Activated CD8-positive, alpha-beta memory T cell treated with anti-CD3 and anti-CD28 coated beads for 1 hour (primary cell): ENCODE measurements at regions not wholly inside any gene's neighbourhood (a gene's known extent, or its start where the extent isn't known, plus 50 kb on each side); places are given as distances from the start of the nearest gene placed in this dataset.
A peak's percentile ranks its signal among the peaks of the same experiment; 100 is the strongest.

Source experiments
- DNase-seq, 2 donors: peaks; one replicate each; pipeline ENCODE4 v3.0.0-alpha.2; 2020; ENCODE audit warnings: low read depth in 1 of 2; ENCODE audit errors: extremely low read depth in 1 of 2

DNA sequence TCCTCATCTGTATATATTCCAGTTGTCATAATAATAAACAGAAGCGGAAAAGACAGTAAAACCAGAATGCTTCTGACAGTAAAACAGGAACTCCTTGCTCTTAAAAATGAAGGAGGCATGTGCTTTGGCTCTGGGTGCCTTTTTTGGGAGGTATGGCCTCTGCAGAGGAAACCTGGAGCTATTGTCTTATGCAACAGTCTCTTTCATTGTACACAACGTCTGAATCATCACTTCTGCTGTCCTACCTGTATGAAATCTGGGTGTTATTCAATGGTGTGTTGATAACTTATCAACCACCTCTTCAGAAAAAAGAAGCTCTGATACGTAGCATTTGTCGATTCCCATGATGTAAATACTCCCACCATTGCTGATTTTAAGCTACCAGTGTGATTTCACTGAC, 64.8 kb downstream of the CDCA7 start:
- DNase-seq = no peak

DNA sequence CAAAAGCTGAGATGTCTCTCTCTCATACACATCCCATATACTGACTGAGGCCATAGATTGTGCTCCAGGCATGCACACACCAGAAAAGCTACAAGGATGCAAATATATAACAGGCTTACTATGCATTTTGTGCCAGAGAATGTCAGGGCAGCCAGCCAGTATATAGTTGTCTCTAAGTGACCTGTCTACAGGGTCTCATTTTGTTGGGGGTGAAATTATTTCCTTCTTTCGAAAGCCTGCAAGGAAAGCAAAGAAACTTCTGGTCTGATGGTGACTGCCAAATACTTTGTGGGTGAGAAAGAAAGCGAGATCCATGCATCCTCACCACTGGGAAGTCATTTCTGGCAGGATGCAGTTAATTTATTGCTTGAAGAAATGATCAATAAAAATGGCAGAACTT, 70.2 kb downstream of the CDCA7 start:
- no peak for DNase-seq

DNA sequence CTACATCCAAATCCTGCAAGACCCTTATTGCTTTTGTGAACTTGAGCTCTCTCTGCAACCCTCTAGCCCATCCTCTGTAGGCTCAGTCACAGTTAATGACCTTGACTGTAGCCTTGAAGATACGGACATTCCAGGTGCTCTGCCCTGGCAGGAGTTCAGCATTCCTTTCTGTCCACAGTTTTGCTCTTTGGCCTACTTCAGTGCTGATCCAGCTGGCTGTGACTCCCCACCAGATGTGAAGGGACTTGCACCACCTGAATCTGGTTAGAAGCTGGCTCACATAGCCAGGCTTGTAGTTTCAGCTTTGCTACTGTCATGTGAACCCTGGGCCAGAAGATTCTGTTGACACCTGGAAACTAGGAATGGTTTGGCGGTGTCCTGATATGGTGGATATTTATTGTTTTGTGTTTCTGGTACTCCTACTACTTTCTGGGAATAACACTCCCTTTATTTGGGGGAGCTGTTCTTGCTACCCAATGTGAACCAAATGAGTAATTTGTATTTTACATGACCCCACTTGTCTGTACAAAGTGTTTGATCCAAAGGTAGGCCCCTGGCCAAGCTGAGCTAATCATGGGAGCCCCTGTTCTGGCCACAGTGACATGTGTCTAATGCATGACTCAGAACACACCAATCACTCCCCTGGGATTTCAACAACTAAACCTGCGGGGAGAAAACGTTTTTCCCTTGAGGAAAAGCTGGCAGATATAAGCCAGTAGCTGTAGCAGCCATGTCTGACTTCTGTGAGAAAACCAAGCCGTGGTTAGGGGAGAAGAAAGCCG, 73.4 kb downstream of the CDCA7 start:
- DNase-seq = no peak

DNA sequence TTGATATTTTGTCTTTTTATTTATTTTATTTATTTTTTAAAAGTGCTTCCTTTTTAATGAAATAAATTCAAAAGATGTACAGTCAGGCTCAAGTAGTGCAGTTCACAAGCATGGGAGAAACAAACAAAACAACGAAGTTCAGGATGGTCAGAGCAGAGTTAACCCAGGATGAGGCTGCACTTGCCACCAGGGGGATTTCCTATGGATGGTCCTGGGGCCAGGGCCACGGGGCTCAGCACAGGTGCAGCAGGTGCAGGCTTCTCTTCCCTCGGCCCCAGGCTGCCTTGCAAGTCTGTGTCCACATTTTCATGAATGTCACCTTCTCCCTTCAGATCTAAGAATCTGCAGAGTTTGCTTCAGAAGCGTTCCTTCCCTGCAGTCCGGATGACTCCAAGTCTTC, 76.5 kb downstream of the CDCA7 start:
- no peak for DNase-seq

DNA sequence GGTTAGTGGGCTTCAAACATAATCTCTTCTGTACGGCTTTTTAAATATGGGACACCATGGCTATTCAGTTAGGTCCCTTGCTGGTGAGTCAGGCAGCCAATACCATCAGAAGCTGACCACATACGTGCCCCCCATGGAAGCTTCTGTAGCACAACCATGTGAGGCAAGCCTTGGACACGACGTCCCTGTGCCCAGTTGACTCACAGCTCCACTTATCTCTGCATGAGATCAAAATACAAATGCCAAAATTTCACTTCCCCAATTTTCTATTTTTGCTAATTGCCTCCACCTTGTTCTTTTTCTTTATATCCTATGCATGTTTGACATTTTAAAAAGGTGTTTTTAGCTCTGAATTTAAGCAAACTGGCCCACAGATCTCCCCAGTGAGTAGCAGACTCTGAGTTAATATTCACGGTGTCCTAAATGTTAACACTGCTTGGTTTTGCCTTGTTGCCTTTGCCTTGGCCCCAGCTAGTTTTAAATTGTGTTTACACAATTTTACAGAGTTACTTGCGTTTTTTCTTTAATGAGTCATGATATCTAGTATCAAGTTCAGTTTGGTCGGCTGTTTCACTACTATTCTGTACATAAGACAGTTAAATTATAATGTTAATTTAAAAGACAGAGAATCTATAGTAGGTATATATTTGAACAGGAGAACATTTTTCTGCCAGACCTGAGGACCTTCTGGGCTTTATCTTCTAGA, 77.5 kb downstream of the CDCA7 start:
- no peak for DNase-seq

DNA sequence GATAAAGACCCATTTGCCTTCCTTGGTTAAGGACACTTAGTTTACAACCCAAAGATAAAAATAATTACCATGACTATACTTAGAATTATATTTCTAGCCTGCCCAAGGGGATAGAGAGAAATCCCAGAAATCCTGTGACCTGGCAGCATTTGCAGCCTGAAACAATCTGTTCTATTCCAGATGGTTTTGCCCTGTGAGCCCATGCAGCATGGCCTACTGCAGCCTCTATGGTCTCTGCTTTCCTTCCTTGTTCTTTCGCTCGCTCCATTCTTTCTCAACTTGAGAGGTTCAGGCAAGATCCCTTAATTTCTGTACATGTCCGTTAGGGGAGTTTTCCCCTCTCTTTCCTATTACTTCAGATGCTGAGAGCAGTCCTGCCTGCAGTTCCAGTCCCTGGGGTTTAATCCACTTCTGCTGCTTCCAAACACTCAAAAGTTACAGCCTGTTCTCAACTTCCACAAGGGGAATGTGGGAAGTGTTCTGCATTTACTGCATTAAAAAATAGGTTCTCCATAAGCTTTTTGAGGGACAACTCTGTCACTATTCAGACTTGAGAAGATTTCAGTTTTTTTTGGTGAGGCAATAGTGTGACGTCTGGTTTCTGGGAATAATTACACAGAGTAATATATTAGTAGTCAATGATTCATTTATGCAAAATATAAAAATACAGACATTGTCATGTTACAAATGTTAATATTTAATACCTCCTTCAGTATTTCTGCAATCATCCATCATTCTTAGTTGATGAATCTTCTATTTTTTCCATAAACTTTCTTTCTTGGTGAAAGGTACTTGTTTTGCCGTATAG, 80.3 kb downstream of the CDCA7 start:
- no peak for DNase-seq

DNA sequence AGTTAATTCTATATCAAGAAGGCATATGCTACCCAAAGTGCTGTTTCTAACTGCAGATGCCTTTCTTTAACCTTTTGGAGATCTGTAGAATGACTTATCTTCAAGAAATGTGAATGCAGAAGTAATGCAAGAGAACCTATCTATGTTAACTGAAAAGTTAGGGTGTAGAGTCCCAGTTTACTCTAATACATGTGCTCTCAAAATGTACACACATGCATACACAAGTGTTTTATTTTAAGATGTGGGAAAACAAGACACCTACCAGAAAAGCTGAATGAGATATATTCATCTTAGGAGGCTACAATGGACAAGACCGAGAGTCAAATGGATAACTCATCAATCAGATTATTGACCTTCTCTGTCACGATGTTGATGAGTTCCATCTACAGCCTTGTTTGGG, 80.9 kb downstream of the CDCA7 start:
- DNase-seq = no peak

DNA sequence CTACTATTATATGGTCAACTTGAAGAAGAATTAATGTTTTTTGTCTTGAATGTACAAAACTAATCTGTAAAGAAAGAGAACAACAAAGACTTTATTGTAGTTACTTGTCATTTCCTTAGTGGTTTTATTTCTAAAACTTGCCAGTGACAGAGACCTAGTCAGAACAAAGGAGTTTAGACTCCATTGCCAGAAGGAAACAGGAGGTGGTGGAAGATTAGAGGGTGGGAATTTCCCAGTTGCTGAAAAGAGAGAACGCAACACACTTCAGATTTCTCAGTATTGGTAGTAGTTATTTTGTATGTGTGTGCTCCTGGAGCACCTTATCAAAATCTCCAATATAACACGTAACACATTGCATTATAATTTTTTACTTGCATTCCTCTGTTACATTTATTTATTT, 81.4 kb downstream of the CDCA7 start:
- no peak for DNase-seq

DNA sequence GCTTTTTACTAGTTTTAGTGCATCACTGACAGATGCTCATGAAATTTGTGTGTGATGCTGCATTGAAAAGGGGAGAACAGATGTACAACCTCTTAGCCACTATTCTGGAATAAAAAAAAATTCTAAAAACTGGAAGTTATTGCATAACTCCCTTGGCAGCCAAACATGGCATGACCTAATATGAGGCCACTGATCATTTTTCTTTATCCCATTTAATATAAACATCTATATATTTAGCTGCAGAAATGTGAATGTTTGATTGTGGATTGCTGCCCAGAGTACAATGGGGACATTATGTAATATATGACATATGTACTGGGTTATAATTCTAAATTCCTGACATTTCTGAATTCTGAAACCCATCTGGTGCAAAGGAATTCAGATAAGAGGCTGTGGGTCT, 86.5 kb downstream of the CDCA7 start:
- DNase-seq = no peak

DNA sequence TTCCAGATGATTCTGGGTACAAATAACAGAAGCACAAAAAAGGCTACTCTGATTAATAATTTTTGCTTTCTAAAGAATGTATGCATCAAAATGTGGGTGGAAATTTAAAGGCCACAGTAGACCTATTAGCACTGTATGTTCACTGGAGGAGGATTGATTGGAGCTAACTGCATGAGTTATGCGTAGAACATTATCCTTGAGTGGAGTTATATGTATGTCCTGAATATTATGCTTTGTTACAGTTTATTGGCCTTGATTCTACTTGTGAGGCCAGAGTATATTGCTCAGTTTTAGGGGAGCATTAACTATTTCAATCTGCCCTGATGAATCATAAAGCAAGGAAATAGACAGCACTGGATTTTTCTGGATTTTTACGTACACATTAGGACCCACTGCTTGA, 87.9 kb downstream of the CDCA7 start:
- no peak for DNase-seq

DNA sequence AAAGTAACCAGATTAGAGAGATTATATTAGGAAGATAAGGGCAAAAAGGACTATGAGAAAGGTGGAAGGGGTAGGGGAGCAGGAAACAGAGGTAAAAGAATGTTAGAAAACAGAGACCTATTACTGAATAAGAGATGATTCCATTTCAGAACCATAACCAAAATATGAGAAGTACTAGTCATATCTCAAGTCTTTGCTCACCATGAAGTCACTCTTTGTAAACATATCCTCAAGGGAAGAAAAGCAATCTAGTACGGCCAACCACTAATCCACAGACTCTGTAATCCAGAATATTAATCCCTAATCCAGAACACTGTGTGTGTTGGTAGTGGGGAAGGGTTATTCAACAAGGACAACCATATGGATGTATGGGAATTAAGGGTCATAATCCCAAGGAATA, 92.0 kb downstream of the CDCA7 start:
- DNase-seq = no peak

DNA sequence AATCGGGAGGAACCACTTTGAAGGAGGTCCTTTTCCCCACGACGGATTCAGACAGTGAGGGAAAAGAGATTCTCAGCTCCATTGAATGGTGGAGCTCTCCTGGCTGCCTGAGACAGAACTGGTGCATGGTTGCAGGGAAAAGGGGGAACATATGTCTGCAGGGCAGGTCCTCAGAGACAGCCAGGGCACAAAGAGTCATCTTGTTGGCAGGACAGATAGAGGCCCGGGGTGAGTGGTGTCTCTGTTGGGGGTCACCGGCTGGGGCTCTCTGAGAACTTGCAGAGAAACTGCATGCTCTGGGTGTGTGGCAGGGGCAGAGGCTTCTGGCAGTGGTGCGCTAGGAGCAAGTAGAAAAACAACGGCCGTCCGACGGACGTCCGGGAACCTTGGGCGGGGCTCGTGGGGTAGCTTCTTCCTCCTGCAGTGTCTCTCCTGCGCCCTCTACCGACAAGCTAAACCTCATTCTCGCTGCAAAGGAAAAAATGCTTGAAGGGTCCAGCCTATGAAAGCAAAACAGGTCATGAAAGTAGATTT, 94.3 kb downstream of the CDCA7 start:
- peak in 1 of 2 donors; percentile 32 for DNase-seq

DNA sequence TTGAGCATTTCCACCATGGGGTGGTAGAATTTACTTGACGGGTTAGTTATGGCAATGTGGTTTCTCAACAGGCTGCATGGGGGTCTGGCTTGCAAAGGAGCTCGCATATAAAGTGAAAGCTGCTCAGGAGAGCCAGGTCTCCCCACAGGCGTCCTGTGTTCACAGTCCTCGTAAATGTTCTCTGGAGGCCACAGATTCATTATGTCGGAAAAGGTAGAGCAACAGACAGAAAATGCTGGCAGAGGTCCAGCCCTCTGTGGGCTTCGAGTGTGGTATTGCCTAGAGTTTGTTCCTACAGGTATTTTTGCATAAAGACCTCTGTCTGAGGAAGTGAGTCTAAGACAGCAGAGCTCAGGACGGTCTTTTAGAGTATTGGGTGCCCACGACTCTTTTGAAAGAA, 96.4 kb downstream of the CDCA7 start:
- DNase-seq = peak in 1 of 2 donors; percentile 9

DNA sequence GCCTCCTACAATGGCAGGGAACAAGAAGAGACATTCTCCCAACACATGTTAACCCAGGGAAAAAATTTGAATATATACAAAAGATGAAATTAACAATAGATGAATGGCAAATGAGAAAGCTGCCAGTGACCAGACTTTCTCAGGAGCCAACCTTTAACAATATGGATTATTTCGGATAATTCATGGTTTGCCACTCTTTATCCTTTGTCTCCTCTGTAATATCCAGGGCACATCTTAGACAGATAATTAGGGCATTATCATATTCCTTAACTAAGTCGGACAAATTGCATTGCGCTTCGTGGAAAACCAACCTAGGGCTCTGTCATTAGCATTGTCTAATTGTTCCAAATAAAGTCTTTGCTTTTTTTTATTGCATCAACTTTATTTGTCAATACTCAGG, 97.3 kb downstream of the CDCA7 start:
- no peak for DNase-seq

DNA sequence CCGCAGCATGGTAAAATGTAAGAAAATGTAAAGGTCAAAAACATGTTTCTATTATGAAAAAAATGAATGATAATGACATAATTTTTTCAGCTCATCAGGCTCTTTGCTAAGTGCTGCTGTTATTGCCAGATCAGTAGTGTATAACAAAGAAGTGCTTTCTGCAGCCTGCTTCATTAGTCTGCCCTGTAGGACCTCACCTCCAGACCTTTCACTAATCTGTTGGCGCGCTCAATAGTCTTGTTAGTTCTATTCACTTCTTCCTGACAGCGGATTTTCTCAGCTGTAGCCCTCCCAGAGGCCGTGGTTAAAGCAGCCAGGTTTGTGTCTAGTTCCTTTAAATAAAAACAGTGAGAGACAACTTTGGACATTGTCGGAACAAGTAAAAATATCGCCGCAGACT, 97.7 kb downstream of the CDCA7 start:
- DNase-seq = no peak

DNA sequence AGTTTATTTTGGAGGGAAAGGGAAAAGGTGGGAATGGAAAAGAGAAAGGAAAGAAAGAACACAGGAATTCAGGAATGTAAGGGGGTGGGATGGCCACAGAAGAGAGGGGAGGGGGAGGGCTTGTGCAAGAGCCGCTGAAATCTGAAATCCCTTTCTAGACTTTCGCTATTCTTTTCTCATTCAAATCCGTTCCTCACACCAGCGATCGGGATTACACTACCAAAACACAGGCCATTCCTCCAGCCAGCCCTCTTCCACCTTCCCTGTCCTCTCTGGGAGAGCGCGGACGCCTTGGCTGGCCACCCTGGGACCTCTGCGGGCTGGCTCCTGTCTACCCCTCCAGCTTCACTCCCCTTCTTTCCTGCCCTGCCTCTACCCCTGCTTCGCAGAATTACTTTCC, 102.3 kb downstream of the CDCA7 start:
- no peak for DNase-seq

DNA sequence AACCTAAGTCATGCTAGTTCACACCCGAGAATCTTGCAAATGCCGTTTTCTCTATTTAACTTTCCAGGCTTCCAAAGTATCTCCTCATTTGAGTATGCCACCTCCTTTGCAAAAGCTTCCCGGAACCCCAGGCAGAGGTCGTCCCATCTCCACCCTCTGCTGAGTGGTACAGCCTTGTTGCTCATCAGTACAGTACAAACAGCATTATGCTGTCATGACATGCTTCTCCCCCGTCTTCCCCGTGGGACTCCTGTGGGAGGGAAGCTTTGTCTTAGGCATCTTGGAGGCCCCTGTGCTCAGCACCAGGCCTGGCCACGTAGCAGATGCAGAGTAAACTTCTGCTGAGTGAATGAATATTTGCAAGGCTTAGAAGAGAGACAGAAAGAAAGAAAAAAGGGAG, 102.7 kb downstream of the CDCA7 start:
- DNase-seq = no peak

DNA sequence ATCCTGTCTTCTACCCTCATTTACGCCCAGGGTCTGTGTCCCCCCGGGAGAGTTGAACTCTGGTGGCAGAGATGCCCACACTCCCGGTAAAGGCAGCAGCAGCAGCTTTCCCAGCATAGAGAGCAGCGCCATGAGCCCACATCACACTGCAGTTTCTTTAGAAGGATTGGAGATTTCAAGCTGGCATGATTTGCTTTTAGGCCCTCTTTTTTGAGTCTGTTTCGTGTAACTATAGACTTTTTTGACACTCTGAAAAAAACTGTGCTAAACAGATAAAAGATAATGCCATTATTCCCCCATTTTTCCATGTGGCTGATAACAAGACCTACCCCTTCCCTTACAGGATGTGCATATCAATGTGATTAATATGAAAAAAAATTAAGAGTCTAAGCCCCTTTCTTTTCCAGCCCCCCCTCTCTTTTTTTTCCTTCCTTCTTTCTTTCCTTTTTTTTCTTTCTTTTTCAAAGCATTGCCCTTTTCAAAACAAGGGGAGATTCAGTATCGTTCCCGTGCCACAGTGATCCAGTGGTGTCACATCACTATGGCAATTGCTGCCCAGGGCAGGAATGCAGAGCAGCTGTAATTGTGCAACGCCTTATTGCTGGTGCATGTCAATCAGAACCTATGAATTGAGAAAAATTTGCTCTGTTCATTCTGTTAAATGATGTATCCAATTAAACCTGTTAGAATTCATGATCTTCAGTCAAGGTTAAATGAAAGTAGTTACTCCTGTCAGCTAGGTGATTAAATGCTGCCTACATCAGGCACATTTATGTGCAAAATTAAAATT, 104.5 kb downstream of the CDCA7 start:
- no peak for DNase-seq

DNA sequence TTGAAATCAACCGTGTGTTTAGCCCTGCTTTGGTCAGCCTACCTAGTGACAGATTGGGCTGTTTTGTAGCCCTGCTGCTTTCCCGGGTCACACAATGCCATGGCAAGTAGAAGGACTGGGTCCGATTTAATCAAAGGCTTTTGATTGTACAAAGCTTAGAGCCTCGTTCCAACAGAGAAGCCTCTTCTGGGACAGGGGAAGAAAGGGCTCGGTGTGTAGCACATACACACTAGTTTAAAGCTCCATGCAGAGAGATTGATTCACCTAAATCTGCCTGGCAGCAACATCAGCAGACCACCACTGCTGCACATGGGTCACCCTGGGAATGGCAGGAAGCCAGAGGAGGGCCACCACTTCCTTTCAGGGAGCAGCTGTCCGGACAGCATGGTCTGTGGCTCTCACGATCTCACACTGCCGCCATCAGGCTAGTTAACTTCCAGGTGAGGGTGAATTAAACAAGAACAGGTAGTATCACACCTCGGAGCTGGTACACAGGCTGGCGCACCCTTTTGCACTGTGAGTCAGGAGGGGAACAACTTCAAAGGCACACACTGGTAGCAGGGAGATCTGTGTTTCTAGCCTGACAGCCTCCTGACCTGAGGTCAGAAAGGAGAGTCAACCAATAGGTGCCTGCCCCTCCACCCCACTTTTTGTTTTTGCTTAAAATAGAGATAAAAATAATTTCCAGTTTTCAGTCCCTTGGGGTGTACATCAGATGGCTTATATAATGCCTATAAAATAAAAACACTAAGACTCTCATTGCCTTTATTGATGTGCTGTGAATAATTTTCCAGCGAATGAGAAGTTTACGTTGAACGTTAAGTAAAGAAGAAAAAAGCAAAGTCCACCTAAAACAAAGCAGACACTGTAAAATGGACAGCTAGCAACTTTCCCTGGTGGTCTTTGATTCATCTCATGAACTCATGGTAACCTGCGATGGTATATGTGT, 108.5 kb downstream of the CDCA7 start:
- no peak for DNase-seq

DNA sequence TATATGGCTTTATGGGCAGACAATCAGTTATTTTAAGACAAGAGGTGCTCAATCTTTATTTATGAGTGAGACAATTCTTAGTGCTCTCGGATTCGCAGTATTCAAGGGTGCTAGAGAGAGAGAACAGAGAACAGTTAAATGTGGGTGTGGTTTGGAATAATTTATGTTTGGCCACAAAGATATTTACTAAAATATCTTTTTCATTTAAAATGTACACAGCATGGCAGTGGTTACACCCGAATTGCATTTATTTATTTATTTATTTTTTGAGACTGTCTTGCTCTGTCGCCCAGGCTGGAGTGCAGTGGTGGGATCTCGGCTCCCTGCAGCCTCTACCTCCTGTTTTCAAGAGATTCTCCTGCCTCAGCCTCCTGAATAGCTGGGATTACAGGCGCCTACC, 109.2 kb downstream of the CDCA7 start:
- DNase-seq = no peak
